A204.1 (cell line): ENCODE measurements at regions not wholly inside any gene's neighbourhood (a gene's known extent, or its start where the extent isn't known, plus 50 kb on each side); places are given as distances from the start of the nearest gene placed in this dataset.

Source experiments
- FAIRE-seq: peaks from 2 replicates; lab custom pipeline; 2012; peaks lifted over from hg19 to GRCh38; lab: Jason Lieb, UNC

DNA sequence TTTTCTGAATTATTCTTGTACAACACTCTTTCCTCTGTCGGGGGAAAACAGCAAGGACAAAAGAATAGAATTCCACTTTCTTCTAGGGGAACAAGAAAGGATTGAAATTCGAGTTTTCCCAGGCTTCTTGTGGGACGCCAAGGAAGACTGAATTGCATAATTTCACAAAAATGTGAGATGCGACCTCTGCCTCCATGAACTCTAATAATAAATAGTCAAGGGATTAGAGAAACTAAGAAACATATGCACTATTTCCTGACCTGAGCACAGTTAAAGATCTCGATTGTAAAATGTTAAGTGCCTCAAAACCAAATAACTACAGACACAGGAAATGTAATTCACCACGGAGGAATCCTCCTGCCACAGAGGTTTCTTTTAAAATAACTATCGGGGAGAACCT lies 117.3 kb upstream of the MARK1 start:
- no peak for FAIRE-seq

DNA sequence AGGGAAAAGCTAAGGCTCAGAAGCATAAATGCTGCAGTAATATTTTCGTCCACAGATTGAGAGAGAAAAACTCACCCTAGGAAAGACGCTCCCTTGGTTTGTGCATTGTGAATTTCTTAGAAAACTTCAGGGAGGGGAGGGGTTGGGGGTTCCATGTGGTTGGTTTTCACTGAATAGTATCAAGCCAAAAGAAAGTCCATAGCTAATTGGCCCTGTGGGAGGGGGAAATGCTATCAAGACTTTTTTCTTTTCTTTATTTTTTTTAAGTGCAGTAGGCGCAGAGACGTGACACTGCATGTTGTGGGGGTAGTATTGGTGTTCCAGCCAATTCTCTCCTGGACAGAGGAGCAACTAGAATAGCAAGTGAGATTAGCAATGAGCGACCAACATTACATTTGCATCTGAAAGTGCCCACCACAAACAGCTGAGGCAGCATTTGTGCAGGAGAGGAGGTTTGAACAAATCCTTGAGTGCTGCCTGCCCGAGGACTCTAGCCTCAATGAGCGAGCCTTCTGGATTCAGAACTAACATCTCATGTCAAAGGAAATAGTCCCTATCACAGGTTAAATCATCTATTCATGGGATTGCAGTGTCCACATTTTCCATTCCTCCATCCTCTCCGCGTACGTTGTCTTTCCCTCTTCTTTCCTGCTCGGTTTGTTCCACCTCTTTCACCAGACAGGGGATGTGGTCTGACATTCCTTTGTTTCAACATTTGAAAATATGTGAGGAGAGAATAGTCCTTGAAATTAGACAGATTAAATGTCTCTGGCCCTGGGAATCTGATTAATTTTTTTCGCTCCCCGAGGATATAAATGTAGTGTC lies 118.0 kb upstream of the MARK1 start:
- no peak for FAIRE-seq

DNA sequence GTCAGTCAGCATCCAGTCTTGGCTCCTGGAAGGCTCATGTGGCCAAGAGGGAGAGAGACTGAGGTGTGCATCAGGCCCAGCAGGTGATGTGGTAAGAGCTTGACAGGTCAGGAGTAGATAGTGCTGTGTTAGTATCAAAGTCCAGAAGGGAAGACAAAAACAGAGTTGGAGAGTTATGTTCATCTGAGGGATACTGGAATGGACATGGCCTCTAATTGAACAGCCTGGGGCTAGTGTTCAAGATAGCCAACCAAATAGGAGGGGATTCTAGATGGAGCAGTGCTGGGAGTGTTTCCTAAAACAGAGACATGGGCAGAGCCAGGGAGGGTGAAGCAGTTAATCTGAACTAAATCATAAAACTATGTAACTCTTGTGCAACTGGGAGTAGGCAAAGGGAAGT lies 120.7 kb upstream of the MARK1 start:
- FAIRE-seq, result no peak

DNA sequence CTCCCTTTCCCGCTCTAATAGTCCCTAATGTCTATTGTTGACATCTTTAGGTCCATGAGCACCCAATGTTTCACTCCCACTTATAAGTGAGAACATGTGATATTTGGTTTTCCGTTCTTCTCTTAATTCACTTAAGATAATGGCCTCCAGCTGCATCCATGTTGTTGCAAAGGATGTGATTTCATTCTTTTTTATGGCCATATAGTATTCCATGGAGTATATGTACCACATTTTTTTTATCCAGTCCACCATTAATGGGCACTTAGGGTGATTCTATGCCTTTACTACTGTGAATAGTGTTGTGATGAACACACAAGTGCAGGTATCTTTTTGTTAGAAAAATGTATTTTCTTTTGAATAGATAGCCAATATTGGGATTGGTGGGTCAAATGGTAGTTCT lies 126.0 kb upstream of the RAB3GAP2 start:
- FAIRE-seq, result no peak

DNA sequence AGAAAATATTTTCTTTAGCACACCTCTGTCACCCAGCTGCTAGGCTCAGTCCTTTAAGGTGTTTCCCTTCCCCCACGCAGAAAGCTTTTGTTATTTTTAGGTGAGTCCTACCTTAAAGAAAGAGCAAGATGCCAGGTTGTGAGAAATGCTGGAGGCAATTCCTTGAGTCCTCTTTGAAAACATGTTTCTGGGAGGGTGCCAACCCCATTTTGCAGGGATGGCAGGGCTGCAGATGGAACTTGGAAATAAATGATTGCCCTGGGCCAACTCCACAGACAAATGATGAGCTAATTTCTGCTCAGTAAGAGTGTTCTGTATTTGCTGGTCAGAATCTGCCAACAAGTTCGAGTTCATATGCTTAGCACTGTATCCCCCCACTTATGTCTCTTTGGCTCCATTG lies 119.2 kb upstream of the RAB3GAP2 start:
- no peak for FAIRE-seq

DNA sequence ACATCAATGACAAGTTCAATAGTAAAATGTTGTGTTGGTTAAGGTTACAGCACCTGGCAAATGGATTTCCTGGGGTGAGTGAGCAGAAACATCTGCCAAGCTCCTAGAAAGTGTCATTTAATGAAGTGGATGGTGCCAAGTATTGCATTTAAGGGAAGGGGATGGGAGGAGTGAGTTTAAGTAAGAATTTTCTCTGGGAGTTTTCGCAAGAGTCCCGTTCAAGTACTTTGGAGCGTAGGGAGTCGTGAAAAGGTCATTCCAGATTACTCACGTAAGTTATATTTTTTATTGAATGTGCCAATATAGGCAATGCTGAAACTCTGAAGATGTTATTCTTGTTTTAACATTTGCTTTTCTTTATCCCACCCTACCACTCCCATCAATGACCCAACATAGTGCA lies 117.4 kb upstream of the RAB3GAP2 start:
- no peak for FAIRE-seq

DNA sequence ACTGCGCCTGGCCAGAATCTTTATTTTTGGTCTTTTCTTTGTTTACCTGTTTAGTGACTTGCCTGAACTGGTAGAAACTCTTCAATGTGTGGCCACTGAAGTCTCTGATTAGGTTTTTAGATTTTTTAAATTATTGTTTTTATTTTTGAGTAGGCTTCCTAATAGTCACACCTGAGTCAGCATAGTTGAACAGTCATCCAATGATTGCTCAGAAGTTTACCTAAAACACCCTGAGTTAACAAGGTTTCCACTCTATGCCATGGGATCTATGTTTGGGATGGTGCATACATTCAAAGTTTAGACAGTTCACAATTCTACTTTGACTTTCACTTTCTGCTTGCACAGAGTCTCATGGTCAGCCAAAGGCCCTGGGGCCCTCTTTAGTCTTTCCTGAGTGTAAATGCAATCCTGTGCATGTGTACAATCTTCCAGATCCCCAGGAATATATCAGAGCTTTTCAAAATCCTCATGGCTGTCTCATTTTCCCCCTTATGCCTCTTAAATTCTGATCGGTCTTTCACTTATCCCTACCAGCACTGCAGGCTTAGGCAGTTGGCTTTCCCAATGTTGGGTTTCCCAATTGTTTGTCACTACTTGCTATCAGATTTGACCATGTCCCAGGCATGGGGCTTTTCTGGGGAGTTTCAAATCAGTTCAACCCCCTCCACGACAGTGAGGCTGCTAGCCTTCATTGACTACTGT lies 114.4 kb upstream of the RAB3GAP2 start:
- no peak for FAIRE-seq

DNA sequence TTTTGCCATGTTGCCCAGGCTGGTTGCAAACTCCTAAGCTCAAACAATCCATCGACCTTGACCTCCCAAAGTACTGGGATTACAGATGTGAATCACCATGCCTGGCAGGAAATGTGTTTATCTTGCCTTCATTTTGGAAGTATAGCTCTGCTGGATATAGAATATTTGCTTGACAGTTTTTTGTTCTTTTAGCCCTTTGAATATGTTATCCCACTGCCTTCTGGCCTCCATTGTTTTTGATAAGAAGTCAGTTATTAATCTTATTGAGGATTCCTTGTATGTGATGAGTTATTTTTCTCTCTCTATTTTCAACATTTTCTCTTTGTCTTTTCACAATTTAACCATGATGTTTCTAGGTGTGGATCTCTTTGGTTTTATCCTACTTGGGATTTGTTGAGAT lies 112.9 kb upstream of the RAB3GAP2 start:
- FAIRE-seq, result no peak

DNA sequence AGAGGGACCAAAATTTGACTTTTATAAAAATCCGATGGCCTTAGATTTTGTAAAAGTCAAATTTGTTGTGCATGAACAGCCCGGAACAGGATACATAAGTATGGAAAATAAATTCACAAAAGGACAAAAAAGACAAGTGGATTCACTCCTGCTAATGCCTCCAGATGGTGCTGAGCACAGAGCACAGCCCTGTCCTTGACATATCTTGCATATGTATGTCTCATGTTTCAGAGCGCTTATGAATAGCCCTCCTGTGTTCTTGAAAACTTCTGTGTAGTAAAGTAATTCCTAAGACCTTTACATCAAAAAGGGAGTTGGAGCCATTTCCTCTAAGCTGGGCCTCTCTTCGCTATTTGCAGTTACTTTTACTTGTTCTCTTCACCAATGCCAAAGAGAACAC lies 110.7 kb upstream of the RAB3GAP2 start:
- FAIRE-seq, result no peak

DNA sequence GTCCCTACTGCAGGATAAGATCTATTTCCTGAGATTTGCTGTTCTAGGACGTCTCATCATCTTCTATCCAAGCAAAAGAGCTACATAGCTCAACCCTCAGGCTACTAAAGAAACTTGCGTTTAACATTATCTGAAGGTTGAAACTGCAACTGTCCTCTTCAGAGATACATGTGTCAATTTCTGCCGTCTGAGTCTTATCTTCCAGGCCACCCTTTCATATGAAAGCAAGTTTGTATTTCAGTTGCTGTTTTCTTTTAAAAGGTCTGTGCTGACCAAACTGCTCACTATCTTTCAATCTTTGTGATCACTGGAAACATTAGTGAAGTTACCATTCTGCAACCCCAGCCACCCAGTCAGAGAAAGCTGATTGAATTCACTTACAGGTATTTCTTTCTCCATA lies 108.6 kb upstream of the RAB3GAP2 start:
- no peak for FAIRE-seq

DNA sequence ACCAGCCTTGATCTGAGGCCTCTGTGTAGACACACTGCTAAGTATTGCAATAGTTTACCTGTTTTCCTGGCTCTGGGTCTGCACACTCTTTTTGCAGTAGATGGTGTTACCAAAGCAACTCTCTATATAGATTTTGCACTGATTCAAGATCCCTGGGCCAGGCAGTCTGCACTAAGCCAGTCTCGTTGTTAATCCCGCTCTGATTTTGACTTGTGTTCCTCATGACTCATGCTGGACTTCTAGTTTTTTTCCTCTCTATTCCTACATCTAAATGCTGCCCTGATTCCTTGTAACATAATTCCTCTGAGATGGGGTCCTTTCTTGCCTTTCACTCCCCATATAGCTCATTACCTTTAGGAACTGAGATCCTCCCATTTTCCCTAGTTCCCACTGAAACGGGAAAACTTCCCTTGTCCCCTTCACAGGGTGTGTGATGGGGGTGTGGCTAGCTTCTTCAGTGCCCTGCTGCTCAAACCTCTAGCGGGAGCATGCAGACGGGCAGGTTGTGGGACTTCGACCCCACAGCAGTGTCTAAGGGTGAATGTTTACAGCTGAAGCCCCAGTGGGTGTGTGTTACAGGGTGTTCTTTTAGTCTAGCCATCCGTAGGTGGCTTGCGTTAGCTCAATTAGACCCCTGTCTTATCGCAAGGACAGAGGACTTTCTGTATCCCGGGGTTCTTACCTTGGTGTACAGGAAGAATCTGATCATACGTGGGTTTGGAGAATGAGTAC lies 106.5 kb upstream of the RAB3GAP2 start:
- no peak for FAIRE-seq

DNA sequence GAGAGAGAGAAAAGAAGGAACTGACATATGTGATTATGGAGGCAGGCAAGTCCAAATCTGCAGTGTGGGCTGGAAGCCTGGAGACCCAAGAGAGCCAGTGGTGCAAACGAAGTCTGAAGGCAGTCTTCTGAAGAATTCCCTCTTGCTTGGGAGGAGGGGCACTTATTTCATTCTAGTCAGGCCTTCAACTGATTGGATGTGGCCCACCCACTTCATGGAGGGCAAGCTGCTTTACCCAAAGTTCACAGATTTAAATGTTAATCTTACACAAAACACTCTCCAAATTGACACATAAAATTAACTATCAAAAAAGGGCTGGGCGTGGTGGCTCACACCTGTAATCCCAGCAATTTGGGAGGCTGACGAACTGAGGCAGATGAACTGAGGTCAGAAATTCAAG lies 103.5 kb upstream of the RAB3GAP2 start:
- no peak for FAIRE-seq

DNA sequence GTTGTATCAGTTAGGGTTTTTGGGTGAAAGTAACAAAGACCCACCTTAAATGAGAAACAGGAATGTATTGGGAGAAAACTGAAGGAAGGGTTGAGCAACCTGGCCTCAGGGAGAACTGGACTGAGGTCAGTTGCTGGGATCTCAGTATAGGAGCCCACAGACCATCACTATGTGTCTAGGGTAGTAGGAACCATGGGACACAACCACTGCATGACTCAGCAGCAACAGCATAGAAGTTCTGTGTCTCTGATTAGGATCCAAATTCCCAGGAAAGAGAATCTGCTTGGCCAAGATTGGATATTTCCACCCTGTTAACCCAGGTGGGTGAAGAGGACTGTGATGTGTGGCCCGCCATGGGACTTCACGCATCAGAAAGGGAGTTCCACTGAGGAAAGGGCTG lies 102.2 kb upstream of the RAB3GAP2 start:
- no peak for FAIRE-seq

DNA sequence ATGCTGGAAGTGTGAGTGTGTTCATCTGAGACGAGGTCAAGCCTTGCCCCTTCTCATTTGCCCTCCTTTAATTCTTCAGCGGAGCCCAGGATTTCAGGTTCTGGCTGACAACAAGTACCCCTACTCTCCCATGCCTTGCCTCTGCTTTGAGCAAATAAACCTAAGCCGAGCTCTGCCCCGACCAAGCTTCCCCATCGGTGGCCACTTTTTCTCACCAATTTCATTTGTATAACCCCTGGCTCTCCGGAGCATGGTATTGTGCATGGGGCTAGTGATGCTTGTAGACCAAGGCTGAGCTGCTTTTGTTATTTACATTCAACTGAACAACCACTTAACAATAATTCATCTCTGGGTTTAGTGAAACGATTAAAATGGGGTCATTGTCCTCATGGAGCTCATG lies 100.2 kb upstream of the RAB3GAP2 start:
- no peak for FAIRE-seq

DNA sequence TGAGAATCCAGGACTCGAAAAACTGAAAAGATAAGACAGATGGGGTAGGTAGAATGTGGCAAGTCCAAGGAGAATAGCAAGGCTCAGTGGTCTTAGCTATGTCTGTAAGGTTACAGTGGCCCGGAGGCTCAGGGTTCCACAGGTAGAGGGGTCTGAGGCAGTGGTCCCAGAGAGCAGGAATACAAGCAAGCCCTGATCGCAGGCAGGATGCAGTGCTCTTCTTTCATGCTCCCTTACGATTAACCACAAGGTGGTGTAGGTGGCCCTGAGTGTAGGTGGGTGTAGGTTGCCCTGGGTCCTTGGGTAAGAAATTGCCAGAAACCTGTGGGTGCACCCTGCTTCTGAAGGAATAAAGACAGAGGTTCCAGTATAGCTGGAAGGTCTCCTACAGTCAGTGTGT lies 99.1 kb upstream of the RAB3GAP2 start:
- no peak for FAIRE-seq

DNA sequence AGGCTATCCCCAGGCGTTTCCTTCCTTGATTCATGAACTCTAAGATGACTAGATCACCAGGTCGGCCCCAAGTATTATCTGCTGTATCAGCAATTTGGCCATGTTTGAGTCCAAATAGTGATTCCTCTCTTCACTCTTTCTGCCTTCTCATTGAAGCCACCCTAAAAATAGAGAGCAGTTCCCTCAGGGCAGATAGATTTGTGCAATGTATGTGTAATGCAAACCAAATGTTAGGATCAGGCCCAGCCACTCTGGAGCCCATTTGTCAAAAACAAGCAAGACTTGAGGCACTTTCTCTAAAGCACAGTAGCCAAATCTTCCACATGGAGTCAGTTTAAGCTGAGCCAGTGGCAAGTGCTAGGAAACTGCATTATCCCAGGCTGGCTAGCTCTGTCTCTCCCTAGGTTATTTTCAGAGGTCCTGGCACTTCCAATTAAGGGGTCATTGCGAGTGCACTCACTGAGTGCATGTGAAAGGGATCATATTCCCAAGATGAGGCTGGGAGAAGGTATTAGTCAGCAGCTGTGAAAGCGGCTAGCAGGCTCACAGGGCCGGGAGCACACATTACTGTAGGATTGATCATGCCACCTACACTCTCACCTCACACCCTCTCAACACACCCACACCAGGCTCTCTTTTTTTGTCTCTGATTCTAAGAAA lies 97.9 kb upstream of the RAB3GAP2 start:
- FAIRE-seq, result no peak

DNA sequence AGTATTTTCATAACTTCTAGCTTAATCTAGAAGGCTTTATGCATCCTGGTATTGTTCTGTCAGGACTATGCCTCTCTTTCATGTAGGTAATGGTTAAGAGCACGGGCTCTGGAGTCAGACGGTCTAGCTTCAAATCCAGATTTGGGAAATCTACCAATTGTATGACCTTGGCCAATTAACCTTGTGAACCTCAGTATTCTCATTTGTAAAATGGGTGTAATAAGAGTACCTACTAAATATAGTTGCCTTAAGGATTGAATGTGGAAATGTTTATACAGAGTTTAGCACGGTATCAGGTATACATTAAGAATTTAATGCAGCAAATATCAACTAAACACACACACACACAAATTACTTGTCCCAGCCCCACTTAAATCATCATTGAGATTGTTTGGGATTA lies 97.3 kb upstream of the RAB3GAP2 start:
- no peak for FAIRE-seq

DNA sequence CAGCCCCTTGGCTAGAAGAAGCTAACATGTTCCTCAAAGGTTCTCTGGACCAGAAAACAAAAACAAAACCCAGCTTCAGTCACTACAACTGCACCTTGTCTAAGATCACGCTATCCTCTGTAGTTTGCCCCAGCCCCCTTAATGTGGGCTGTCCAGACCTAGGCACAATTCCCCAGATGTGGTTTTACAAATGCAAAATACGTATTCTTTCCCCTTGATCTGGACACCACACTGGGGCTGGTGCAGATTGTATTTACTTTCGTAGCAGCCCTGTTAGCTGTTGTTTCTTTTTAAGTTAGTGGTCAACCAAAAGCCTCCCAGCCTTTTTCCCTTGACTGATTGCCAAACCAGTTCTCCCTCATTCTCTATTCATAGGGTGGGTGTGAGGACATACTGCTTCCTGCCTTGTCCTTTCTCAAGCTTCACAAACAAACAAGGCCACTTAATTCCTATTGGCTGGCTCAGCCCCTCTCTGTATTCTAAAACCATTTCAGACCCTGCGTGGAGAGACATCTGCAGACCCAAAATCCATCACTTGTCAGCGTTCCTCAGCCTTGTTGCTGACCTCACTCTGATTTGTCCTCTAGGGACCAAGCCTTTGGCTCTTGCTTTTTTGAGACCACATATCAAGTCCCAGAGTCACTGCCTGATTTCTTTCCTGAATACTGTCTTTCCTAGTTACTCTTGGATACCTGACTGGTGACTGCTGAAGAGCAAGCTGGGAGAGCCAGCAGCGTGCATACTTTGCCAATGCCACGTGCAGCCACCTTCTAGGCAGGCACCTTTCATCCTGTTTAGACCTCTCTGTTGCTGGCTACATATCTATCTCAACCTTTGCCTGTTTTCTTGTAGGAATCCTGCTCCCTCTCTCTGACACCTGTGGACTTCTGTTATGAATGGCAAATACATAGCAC lies 96.4 kb upstream of the RAB3GAP2 start:
- no peak for FAIRE-seq

DNA sequence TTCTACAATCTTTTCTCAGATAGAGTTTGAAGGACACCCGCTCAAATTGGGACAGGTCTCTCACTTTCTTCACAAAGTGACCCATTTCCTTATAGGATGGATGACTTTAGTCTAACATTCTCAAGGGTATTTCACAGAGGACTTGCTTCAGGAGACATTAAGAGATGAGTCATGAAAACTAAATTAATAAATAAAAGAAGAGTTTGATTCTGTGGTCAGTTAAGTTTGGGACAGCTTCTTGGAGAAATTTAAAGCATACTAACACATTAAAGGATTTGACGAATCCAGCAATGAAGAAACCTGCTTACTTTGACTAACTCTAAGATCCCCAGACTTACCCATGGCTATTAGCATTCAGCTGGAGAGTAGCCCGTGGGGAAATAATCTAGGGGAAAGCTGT lies 95.6 kb upstream of the RAB3GAP2 start:
- no peak for FAIRE-seq

DNA sequence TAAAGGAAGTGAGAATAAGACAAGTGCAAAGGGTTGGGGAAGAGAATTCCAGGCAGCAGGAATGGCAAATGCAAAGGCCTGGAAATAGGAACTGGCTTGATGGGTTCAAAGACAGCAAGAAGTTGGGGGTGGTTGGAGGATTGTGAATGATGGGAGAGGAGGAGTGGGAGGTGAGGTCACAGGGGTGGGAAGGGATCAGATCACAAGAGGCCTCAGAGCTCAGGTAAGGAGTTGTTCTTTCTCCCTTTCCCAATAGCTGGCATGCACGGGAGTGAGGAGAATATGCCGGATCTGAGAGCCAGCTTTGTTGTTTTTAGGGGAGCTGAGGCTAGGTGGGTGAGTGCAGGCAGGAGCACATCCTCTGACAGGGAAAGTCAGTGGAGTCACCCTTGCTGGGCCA lies 94.0 kb upstream of the RAB3GAP2 start:
- FAIRE-seq, result no peak

DNA sequence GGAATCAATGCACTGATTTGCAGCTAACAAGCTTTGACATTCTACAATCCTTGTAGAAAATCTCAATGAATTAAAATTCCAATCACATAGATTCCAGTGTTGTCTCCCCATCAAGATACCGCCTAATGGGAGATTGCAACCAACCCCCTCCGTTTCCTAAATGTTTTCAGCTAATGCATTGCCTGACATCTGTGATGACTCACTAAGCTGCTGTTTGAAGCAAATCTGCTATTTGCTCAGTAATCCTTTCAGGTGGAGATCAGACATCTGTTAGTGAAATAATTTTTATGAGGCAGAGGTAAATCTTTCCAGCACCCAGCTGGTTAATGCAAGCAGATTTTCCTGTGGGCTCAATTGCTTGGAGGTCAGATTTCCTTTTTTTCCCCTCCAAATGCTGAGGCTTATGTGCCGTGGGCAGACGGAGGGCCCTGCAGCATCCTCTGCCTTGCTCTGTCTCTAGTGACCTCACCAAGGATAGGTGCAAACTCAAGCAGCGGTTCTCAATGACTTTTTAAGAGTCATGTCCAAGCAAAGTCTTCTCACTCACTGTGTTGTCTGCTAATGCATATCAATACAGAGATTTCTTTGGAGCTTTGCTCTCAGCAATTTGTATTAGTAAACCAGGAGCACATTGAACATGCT lies 91.1 kb upstream of the RAB3GAP2 start:
- FAIRE-seq, result no peak
